HG03521 (cell line): ENCODE measurements at regions not wholly inside any gene's neighbourhood (a gene's known extent, or its start where the extent isn't known, plus 50 kb on each side); places are given as distances from the start of the nearest gene placed in this dataset.
"Not testable (repeated sequence)": the region's sequence is repeated elsewhere in the genome, so short reads cannot be mapped to it uniquely, and the experiment has no call there.

Experiments
- ATAC-seq: cut with Tn5 transposase; IDR thresholded peaks from one replicate; pipeline ENCODE4 v1.9.1; 2021; ENCODE audit warnings: mild to moderate bottlenecking, moderate library complexity; ENCODE audit not compliant: unreplicated experiment

GRCh38 chr7:3135626-3136025, 92.0 kb upstream of the CARD11 start:
- ATAC-seq = no peak

- no peak for ATAC-seq
Observed at GRCh38 chr7:3138206-3138605, 94.5 kb upstream of the CARD11 start.

GRCh38 chr7:3138997-3139396, 95.3 kb upstream of the CARD11 start:
- ATAC-seq = no peak

DNA sequence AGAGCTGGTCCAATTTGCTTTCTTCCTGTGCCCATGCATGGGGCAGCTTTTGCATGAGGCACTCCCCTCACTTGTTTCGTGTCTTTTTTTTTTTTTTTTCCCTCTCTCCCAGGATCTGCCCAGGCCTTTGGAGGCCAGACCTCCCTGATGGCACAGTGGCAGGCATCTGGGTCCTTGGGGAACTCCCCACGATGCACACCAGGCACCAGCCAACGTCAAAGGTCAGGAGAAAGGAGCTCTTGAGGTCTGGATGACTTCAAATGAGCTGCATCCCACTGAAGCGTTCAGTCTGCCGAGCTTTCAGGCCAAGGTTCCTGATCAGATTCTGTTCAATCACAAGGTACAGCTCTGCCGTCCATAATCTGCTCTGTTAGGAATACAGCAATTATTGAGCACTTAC, 97.2 kb upstream of the CARD11 start:
- no peak for ATAC-seq

DNA sequence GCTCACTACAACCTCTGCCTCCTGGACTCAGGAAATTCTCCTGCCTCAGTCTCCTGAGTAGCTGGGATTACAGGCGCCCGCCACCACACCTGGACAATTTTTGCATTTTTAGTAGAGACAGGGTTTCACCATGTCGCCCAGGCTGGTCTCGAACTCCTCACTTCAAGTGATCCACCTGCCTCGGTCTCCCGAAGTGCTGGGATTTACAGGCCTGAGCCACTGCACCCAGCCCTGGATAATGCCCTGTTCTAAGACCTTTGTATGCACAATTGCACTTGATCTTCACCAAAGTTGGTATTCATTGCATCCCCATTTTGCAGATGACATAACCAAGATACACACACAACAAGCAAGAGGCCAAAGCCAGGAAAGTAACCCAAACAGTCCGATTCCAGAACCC, 97.7 kb upstream of the CARD11 start:
- ATAC-seq = no peak

DNA sequence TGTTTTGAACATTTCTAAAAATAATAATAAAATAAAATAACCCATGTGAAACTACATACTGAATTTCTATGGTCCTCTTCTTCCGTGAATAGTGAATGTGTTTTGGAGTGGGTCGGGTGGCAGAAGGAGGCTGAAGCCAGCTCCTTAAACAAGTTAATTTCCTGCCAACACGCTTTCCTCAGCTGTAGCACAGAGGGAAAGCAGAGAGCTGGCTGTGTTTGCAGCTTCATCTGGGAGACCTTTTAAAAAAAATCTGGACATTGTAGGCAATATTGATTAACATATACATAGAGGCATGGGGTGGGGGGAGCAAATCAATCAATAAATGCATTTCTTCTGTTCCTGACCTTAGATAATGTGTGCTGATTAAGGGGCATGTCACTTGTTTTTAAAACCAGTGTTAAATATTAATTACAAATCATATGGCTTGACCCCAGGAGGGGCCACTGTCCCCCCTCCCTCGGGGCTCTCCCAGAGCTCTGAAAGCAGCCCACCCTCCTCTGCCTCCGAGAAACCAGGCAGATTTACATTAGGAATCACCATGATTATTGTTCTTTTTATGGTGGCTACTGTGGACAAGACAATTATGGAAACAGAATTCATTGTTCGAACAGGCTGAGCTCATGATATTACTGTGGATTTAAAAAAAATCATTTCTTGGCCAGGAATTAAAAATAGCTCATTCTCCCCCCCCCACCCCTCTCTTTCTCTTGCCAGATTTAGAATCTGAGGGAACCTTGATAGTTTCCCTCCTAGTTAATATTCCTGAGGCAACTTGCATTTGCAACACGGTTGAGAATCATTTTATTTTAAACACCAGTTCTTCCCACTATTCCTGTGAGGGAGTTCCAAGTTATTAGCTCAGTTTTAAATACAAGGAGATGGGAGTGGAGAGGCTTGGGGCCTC, 100.5 kb upstream of the CARD11 start:
- ATAC-seq = no peak

GRCh38 chr7:3144776-3145125, 101.1 kb upstream of the CARD11 start:
- not testable (repeated sequence) for ATAC-seq

GRCh38 chr7:3146571-3147226, 103.0 kb upstream of the CARD11 start:
- no peak for ATAC-seq

DNA sequence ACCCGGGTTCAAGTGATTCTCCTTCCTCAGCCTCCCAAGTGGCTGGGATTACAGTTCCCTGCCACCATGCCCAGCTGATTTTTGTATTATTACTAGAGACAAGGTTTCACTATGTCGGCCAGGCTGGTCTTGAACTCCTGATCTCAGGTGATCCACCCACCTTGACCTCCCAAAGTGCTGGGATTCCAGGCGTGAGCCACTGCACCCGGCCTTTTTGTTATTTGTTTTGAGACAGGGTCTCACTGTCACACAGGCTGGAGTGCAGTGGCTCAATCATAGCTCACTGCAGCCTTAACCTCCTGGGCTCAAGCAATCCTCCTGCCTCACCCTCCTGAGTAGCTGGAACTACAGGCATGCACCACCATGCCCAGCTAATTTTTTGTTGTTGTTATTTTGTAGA, 104.8 kb upstream of the CARD11 start:
- ATAC-seq = not testable (repeated sequence)

DNA sequence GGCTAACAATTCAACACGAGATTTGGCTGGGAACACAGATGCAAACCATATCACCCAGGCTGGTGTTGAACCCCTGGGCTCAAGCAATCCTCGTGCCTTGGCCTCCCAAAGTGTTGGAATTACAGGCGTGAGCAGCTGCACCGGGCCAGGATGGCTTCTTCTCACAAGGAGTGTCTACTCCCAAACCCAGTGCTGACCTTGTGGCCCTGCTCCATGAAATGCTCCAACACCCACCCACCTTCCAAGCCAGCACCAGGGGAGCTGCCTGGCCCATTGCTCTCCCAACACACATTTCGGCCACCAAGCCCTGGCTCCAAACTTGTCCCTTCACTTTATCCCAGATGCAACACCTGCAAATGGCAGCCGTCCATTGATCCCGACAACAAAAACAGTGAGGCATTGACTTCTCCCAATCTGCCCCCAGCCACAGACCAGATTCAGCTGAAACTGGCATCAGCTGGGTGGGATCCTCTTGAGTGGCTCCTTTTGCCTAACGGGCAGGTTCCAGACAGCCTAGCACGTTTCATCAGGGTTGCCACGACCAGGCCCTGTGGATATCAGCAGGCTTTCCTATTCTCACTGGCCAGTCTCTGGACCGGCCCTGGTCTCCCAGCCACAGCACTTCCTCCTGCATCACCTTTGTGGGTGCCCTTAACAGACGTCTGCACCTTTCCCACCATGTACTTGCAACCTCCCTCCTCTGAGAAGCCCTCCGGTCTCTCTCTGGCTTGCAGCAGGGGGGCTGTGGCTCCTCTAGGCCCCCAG, 105.7 kb upstream of the CARD11 start:
- ATAC-seq = no peak

GRCh38 chr7:3150027-3150426, 106.4 kb upstream of the CARD11 start:
- no peak for ATAC-seq

DNA sequence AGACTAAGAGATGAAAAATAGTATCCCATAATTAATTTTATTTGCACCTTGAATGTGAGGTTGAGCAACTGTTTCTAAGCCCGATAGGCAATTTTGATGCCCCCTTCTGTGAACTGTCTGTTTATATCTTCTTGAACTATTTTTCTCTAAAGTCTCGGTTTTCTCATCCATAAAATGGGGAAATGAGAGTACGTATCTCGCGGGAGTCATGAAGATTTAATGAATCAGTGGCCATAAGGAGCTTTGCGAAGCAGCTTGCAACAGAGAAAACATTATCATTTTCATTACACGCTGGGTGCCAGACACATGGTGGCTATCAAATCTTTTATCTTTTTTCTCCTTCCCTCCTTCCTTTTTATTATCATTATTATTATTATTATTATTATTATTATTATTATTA, 108.1 kb upstream of the CARD11 start:
- no peak for ATAC-seq

GRCh38 chr7:3152714-3153113, 109.0 kb upstream of the CARD11 start:
- no peak for ATAC-seq

- ATAC-seq = no peak
Observed at GRCh38 chr7:3153118-3153517, 109.5 kb upstream of the CARD11 start.

DNA sequence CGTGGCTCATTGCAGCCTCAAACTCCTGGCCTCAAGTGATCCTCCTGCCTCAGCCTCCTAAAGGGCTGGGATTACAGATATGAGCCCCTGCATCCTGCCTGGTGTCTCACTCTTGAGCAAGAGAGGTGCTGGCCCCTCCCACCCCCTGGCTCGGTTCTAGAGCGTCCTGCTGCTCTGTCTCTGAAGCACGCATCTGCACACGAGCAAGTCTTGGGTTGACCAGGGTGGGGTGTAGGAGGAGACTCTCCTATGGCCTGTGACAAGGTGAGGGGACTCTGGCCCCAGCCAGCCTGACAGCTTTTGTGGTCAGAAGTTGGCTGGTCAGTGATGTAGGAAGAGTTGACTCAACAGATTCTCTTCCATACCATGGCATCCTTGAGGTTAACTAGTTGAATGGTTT, 110.7 kb upstream of the CARD11 start:
- ATAC-seq = no peak

DNA sequence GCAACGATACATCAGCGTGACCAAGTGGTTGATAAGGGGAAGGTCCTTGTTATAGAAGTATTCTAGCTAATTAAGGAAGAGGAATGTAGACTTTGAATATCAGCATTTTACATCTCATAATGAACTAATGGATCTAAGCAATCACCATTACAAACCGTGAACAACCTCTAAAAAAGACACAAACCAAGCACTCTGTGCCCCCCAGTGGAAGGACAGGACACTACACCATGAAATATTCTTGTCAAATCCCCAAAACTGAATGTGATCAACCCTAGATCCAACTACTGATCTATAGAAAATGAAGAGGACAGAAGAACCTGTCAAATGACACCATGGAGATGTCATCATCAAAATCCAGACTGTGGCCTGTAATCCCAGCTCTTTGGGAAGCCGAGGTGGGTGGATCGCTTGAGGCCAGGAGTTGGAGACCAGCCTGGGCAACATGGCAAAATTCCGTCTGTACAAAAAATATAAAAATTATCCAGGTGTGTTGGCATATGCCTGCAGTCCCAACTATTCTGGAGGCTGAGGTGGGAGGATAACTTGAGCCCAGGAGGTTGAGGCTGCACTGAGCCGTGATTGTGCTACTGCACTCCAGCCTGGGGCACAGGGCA, 111.3 kb upstream of the CARD11 start:
- peak; percentile 56 for ATAC-seq

- ATAC-seq = no peak
Observed at GRCh38 chr7:3156508-3156907, 112.8 kb upstream of the CARD11 start.

DNA sequence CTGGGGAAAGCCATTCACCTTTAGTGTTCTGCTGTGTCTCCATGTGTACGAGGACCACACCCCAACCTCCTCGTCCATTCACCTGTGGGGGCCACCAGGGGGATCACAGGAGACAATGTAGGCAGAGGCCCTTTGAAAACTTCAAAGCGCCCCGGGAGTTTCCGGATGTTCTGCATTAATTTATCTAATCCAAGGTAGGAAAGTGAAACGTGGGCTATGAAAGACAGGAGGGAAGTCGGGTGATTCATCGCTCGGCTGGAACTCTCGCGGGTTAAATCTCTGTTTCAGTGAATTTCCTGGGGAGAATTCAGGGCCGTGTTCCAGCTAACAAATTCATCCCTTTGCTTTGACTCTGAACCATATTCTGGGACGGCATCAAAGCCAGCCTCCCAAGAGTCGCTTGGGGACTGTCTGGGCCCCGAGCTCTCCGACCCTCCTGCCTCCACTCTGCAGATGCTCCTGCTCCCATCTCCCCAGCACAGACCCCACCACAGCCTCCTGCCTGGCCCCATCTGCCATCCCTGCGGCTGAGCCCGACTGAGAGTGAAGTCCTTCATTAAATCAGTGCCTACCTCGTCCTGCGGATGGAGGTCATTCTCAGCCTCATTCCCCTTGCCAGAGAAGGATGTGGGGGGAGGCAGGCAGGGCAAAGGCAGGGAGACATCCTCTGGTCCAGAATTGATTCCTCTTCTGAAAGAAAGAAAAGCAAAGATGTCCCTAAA, 114.1 kb upstream of the CARD11 start:
- ATAC-seq = no peak

- ATAC-seq = no peak
Observed at GRCh38 chr7:3158341-3158760, 114.7 kb upstream of the CARD11 start.

- ATAC-seq = no peak
Observed at GRCh38 chr7:3159039-3159438, 115.4 kb upstream of the CARD11 start.

GRCh38 chr7:3159445-3159844, 115.8 kb upstream of the CARD11 start:
- ATAC-seq = no peak
